ENCODE measurements at regions not wholly inside any gene's neighbourhood (a gene's known extent, or its start where the extent isn't known, plus 50 kb on each side); places are given as distances from the start of the nearest gene placed in this dataset.
"Not testable (repeated sequence)": the region's sequence is repeated elsewhere in the genome, so short reads cannot be mapped to it uniquely, and the experiment has no call there.

DNA sequence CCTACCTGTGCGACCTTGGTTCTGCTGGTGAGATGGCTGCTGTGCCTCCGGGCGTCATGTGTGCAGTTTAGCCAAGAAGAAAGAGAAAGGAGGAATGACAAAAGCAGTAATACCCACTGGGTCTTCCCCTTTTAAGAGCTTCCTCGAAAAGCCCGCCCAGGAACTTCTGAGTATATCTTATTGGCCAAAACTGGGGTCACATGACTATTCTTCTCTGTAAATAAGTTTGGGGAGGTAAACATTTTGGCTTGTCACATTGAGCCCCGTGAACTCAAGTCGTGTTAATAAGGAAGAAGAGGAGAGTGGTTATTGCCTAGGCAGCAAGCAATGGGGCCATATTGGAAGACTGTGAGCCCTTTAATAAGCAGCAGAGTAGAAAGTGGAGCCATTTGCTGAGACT lies 130.4 kb upstream of the ECI2 start:
- Histone ChIP-seq H3K4me3 (ENCODE audit: low read depth in 1 of 2, low read length in 2 of 2) (no peak overlapping the region), H3K27me3 (ENCODE audit: control insufficient read depth in 1 of 2, insufficient read depth in 2 of 2, low read length in 2 of 2) (no peaks in the 10 kb centered on the region), H3K36me3 (ENCODE audit: control insufficient read depth in 1 of 2, insufficient read depth in 2 of 2, low read length in 2 of 2) (no peaks in the 10 kb centered on the region), H3K4me1 (ENCODE audit: control insufficient read depth in 1 of 2, insufficient read depth in 2 of 2, low read length in 2 of 2) (peaks cover 0 to 12% of the 10 kb centered on the region in 2 donors), H3K27ac (ENCODE audit: low read depth, low read length) (no peak overlapping the region), H3K9ac (ENCODE audit: low read depth in 1 of 2, low read length in 2 of 2) (no peak overlapping the region), H3K9me3 (ENCODE audit: control insufficient read depth in 1 of 2, low read length in 2 of 2) (no peaks in the 10 kb centered on the region)

DNA sequence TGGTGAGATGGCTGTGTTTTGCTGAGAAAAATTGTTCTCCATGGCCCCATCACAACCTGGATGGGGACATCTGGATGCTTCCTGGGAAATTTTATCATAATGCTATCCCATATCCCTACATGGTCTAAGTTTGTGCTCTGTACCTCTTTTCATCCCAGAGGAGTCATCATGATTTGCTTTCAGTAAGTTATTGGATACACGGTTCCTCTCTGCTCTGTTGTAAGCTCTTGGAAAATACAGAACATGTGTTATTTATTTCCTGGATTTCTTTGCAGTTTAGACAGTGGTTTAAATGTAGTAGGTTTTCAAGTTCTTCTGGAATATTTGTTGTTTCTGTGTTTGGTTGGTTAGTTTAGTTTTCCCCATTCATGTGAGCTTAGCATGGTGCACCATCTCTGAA lies 129.2 kb upstream of the ECI2 start:
- no peak overlapping the region for H3K9ac ChIP-seq (ENCODE audit: low read depth in 1 of 2, low read length in 2 of 2)
- H3K4me1 ChIP-seq (ENCODE audit: control insufficient read depth in 1 of 2, insufficient read depth in 2 of 2, low read length in 2 of 2): peaks cover 0 to 12% of the 10 kb centered on the region in 2 donors
- H3K4me3 ChIP-seq (ENCODE audit: low read depth in 1 of 2, low read length in 2 of 2): no peak overlapping the region
- no peaks in the 10 kb centered on the region for H3K36me3 ChIP-seq (ENCODE audit: control insufficient read depth in 1 of 2, insufficient read depth in 2 of 2, low read length in 2 of 2)
- no peaks in the 10 kb centered on the region for H3K27me3 ChIP-seq (ENCODE audit: control insufficient read depth in 1 of 2, insufficient read depth in 2 of 2, low read length in 2 of 2)
- H3K9me3 ChIP-seq (ENCODE audit: control insufficient read depth in 1 of 2, low read length in 2 of 2): no peaks in the 10 kb centered on the region
- H3K27ac ChIP-seq (ENCODE audit: low read depth, low read length): no peak overlapping the region

GRCh38 chr6:4264081-4264480 lies 128.7 kb upstream of the ECI2 start:
- Histone ChIP-seq H3K4me3 (ENCODE audit: low read depth in 1 of 2, low read length in 2 of 2) (no peak overlapping the region), H3K36me3 (ENCODE audit: control insufficient read depth in 1 of 2, insufficient read depth in 2 of 2, low read length in 2 of 2) (no peaks in the 10 kb centered on the region), H3K27ac (ENCODE audit: low read depth, low read length) (no peak overlapping the region), H3K9ac (ENCODE audit: low read depth in 1 of 2, low read length in 2 of 2) (no peak overlapping the region), H3K4me1 (ENCODE audit: control insufficient read depth in 1 of 2, insufficient read depth in 2 of 2, low read length in 2 of 2) (peaks cover 0 to 12% of the 10 kb centered on the region in 2 donors), H3K9me3 (ENCODE audit: control insufficient read depth in 1 of 2, low read length in 2 of 2) (no peaks in the 10 kb centered on the region), H3K27me3 (ENCODE audit: control insufficient read depth in 1 of 2, insufficient read depth in 2 of 2, low read length in 2 of 2) (no peaks in the 10 kb centered on the region)

DNA sequence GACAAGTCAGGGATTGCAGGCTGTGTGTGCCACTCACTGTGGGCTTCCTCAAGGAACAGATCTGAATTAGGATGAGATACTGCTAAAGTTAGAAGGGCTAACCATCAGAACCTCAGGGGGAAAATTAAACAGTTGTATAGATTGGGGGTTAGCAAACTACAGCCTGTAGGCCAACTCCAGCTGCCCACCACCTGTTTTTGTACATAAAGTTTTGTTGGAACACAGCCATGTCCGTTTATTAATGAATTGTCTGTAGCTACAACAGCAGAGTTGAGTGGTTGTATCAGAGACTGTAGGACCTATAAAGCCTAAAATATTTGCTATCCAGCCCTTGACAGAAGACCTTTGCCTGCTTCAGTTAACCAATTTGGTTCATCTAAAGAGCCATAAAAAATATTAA lies 127.2 kb upstream of the ECI2 start:
- Histone ChIP-seq H3K27me3 (ENCODE audit: control insufficient read depth in 1 of 2, insufficient read depth in 2 of 2, low read length in 2 of 2) (no peaks in the 10 kb centered on the region), H3K36me3 (ENCODE audit: control insufficient read depth in 1 of 2, insufficient read depth in 2 of 2, low read length in 2 of 2) (no peaks in the 10 kb centered on the region), H3K4me1 (ENCODE audit: control insufficient read depth in 1 of 2, insufficient read depth in 2 of 2, low read length in 2 of 2) (peaks cover 0 to 12% of the 10 kb centered on the region in 2 donors), H3K9me3 (ENCODE audit: control insufficient read depth in 1 of 2, low read length in 2 of 2) (no peaks in the 10 kb centered on the region), H3K9ac (ENCODE audit: low read depth in 1 of 2, low read length in 2 of 2) (no peak overlapping the region), H3K27ac (ENCODE audit: low read depth, low read length) (no peak overlapping the region), H3K4me3 (ENCODE audit: low read depth in 1 of 2, low read length in 2 of 2) (no peak overlapping the region)

- H3K36me3 ChIP-seq (ENCODE audit: control insufficient read depth in 1 of 2, insufficient read depth in 2 of 2, low read length in 2 of 2): no peaks in the 10 kb centered on the region
- no peak overlapping the region for H3K9ac ChIP-seq (ENCODE audit: low read depth in 1 of 2, low read length in 2 of 2)
- no peaks in the 10 kb centered on the region for H3K9me3 ChIP-seq (ENCODE audit: control insufficient read depth in 1 of 2, low read length in 2 of 2)
- H3K4me3 ChIP-seq (ENCODE audit: low read depth in 1 of 2, low read length in 2 of 2): no peak overlapping the region
- peaks cover 0 to 13% of the 10 kb centered on the region in 2 donors for H3K4me1 ChIP-seq (ENCODE audit: control insufficient read depth in 1 of 2, insufficient read depth in 2 of 2, low read length in 2 of 2)
- H3K27ac ChIP-seq (ENCODE audit: low read depth, low read length): no peak overlapping the region
- no peaks in the 10 kb centered on the region for H3K27me3 ChIP-seq (ENCODE audit: control insufficient read depth in 1 of 2, insufficient read depth in 2 of 2, low read length in 2 of 2)
Observed at GRCh38 chr6:4259391-4259790, 124.0 kb upstream of the ECI2 start.

- no peaks in the 10 kb centered on the region for H3K36me3 ChIP-seq (ENCODE audit: control insufficient read depth in 1 of 2, insufficient read depth in 2 of 2, low read length in 2 of 2)
- peaks cover 0 to 18% of the 10 kb centered on the region in 2 donors for H3K4me1 ChIP-seq (ENCODE audit: control insufficient read depth in 1 of 2, insufficient read depth in 2 of 2, low read length in 2 of 2)
- no peak overlapping the region for H3K4me3 ChIP-seq (ENCODE audit: low read depth in 1 of 2, low read length in 2 of 2)
- no peak overlapping the region for H3K9ac ChIP-seq (ENCODE audit: low read depth in 1 of 2, low read length in 2 of 2)
- no peaks in the 10 kb centered on the region for H3K9me3 ChIP-seq (ENCODE audit: control insufficient read depth in 1 of 2, low read length in 2 of 2)
- no peaks in the 10 kb centered on the region for H3K27me3 ChIP-seq (ENCODE audit: control insufficient read depth in 1 of 2, insufficient read depth in 2 of 2, low read length in 2 of 2)
- no peak overlapping the region for H3K27ac ChIP-seq (ENCODE audit: low read depth, low read length)
Observed at GRCh38 chr6:4258733-4259132, 123.4 kb upstream of the ECI2 start.

DNA sequence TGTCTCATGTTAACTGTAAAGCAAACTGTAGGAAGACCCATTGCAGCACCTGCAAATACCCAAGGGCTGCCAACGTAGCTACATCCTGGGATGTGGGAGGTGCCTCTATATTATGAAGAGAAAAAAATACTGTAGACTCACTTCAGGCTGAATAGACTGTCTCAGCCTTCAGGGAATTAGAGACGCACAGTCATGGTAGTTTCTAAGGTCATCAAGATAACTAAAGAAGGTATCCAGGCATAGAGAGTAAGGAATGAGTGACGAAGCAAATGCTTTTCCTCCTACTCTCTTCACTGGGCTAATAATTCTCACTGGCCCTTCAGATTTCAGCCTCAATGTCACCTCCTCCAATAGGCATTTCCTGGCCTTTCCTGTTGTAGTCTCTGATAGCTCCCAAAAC lies 121.6 kb upstream of the ECI2 start:
- H3K27ac ChIP-seq (ENCODE audit: low read depth, low read length): no peak overlapping the region
- H3K9me3 ChIP-seq (ENCODE audit: control insufficient read depth in 1 of 2, low read length in 2 of 2): no peaks in the 10 kb centered on the region
- no peaks in the 10 kb centered on the region for H3K36me3 ChIP-seq (ENCODE audit: control insufficient read depth in 1 of 2, insufficient read depth in 2 of 2, low read length in 2 of 2)
- H3K9ac ChIP-seq (ENCODE audit: low read depth in 1 of 2, low read length in 2 of 2): no peak overlapping the region
- peaks cover 0 to 5% of the 10 kb centered on the region in 2 donors for H3K4me1 ChIP-seq (ENCODE audit: control insufficient read depth in 1 of 2, insufficient read depth in 2 of 2, low read length in 2 of 2)
- no peak overlapping the region for H3K4me3 ChIP-seq (ENCODE audit: low read depth in 1 of 2, low read length in 2 of 2)
- no peaks in the 10 kb centered on the region for H3K27me3 ChIP-seq (ENCODE audit: control insufficient read depth in 1 of 2, insufficient read depth in 2 of 2, low read length in 2 of 2)

DNA sequence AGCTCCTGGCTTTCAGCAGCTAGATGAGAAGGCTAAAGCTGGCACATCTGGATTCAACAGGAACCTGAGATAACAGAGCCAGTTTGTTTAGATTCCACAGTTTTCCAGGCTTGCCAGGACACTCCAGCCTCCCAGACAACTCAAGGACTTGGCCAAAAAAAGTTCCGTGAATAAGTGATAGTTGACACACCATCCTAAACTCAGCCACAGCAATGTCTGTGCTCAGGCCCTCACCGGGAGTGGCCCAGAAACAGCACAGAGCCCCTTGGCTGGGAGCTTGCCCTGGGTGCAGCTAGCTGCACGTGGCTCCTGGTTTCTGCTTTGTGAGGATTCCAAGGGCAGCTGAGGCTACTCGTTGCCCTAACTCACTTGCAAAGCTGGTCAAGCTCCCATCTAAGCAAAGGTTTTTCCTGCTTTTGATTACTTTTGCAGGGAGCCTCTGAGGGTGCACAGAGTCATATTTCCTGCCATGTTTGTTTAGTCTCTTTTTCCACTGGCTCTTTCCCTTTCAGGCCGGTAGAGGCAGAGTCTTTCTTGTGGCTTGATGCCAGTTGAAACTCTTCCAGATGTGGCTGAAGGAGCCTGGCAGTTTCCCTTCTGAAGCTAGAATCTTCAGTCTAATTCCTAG lies 118.3 kb upstream of the ECI2 start:
- Histone ChIP-seq H3K9me3 (ENCODE audit: control insufficient read depth in 1 of 2, low read length in 2 of 2) (no peaks in the 10 kb centered on the region), H3K36me3 (ENCODE audit: control insufficient read depth in 1 of 2, insufficient read depth in 2 of 2, low read length in 2 of 2) (no peaks in the 10 kb centered on the region), H3K4me1 (ENCODE audit: control insufficient read depth in 1 of 2, insufficient read depth in 2 of 2, low read length in 2 of 2) (peaks cover 0 to 5% of the 10 kb centered on the region in 2 donors), H3K27ac (ENCODE audit: low read depth, low read length) (no peak overlapping the region), H3K27me3 (ENCODE audit: control insufficient read depth in 1 of 2, insufficient read depth in 2 of 2, low read length in 2 of 2) (peaks cover 0 to 3% of the 10 kb centered on the region in 2 donors), H3K4me3 (ENCODE audit: low read depth in 1 of 2, low read length in 2 of 2) (no peak overlapping the region), H3K9ac (ENCODE audit: low read depth in 1 of 2, low read length in 2 of 2) (no peak overlapping the region)

GRCh38 chr6:4252445-4252844 lies 117.1 kb upstream of the ECI2 start:
- H3K27ac ChIP-seq (ENCODE audit: low read depth, low read length): not testable (repeated sequence)

GRCh38 chr6:4250645-4251044 lies 115.3 kb upstream of the ECI2 start:
- Histone ChIP-seq H3K4me3 (ENCODE audit: low read depth in 1 of 2, low read length in 2 of 2) (no peak overlapping the region), H3K4me1 (ENCODE audit: control insufficient read depth in 1 of 2, insufficient read depth in 2 of 2, low read length in 2 of 2) (peaks cover 0 to 5% of the 10 kb centered on the region in 2 donors), H3K9me3 (ENCODE audit: control insufficient read depth in 1 of 2, low read length in 2 of 2) (no peaks in the 10 kb centered on the region), H3K27ac (ENCODE audit: low read depth, low read length) (no peak overlapping the region), H3K9ac (ENCODE audit: low read depth in 1 of 2, low read length in 2 of 2) (no peak overlapping the region), H3K36me3 (ENCODE audit: control insufficient read depth in 1 of 2, insufficient read depth in 2 of 2, low read length in 2 of 2) (no peaks in the 10 kb centered on the region), H3K27me3 (ENCODE audit: control insufficient read depth in 1 of 2, insufficient read depth in 2 of 2, low read length in 2 of 2) (peaks cover 0 to 3% of the 10 kb centered on the region in 2 donors)

More at GRCh38 chr6:4252445-4252844, 117.1 kb upstream of the ECI2 start:
- not testable (repeated sequence) for H3K27me3 ChIP-seq (ENCODE audit: control insufficient read depth in 1 of 2, insufficient read depth in 2 of 2, low read length in 2 of 2); H3K9ac ChIP-seq (ENCODE audit: low read depth in 1 of 2, low read length in 2 of 2); H3K9me3 ChIP-seq (ENCODE audit: control insufficient read depth in 1 of 2, low read length in 2 of 2); H3K4me3 ChIP-seq (ENCODE audit: low read depth in 1 of 2, low read length in 2 of 2); H3K4me1 ChIP-seq (ENCODE audit: control insufficient read depth in 1 of 2, insufficient read depth in 2 of 2, low read length in 2 of 2); H3K36me3 ChIP-seq (ENCODE audit: control insufficient read depth in 1 of 2, insufficient read depth in 2 of 2, low read length in 2 of 2)

GRCh38 chr6:4243832-4244231 lies 108.5 kb upstream of the ECI2 start:
- not testable (repeated sequence) for H3K36me3 ChIP-seq (ENCODE audit: control insufficient read depth in 1 of 2, insufficient read depth in 2 of 2, low read length in 2 of 2); H3K27ac ChIP-seq (ENCODE audit: low read depth, low read length); H3K4me3 ChIP-seq (ENCODE audit: low read depth in 1 of 2, low read length in 2 of 2); H3K9me3 ChIP-seq (ENCODE audit: control insufficient read depth in 1 of 2, low read length in 2 of 2); H3K4me1 ChIP-seq (ENCODE audit: control insufficient read depth in 1 of 2, insufficient read depth in 2 of 2, low read length in 2 of 2); H3K27me3 ChIP-seq (ENCODE audit: control insufficient read depth in 1 of 2, insufficient read depth in 2 of 2, low read length in 2 of 2); H3K9ac ChIP-seq (ENCODE audit: low read depth in 1 of 2, low read length in 2 of 2)

All from duodenal mucosa (tissue), 2 donors.